ENCODE measurements at regions not wholly inside any gene's neighbourhood (a gene's known extent, or its start where the extent isn't known, plus 50 kb on each side); places are given as distances from the start of the nearest gene placed in this dataset.

DNA sequence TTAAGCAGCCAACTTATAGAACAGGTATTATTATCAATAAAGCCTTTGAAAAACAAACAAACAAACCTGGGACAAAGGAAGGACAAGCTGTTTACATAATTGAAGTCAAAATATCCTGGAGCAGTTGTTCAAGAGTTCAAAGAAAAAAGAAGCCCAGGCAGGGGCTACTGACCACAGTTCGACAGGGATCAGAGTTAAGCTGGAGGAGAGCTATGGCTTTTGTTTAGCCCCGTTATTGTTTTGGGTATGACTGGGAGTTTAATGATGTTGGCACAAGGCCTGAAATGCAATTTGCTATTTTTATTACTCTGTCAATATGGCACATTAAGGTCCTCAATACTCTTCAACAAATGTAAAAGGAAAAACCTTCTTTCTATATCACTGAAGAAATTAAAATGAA is 624.4 kb upstream of the KLHL1 start:
- H3K4me3 ChIP-seq (ENCODE audit: low read length): no peak overlapping the region
- no peak for DNase-seq (ENCODE audit: low read depth)
- TF ChIP-seq, protein P1, sequence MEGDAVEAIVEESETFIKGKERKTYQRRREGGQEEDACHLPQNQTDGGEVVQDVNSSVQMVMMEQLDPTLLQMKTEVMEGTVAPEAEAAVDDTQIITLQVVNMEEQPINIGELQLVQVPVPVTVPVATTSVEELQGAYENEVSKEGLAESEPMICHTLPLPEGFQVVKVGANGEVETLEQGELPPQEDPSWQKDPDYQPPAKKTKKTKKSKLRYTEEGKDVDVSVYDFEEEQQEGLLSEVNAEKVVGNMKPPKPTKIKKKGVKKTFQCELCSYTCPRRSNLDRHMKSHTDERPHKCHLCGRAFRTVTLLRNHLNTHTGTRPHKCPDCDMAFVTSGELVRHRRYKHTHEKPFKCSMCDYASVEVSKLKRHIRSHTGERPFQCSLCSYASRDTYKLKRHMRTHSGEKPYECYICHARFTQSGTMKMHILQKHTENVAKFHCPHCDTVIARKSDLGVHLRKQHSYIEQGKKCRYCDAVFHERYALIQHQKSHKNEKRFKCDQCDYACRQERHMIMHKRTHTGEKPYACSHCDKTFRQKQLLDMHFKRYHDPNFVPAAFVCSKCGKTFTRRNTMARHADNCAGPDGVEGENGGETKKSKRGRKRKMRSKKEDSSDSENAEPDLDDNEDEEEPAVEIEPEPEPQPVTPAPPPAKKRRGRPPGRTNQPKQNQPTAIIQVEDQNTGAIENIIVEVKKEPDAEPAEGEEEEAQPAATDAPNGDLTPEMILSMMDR (IDR thresholded peaks at IDR 0.05; ENCODE audit: insufficient read depth, low read depth, low read length, missing control alignments): no peak

DNA sequence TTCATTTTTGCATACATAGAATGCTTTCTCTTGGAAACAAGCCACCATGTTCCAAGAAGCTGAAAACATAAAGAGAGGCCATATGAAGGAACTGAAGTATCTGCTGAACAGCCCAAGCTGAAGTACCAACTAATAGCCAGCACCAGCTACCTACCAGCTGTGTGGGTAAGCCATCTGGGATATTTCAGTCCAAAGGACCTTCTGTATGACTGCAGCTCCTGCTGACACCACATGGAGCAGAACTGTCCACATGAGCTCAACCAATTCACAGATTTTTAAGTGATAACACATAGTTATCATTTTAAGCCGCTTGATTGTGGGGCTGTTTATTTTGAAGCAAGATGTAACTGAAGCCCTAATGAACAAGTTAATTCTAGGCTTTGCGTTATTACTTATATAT is 621.1 kb upstream of the KLHL1 start:
- TF ChIP-seq, protein P1 (IDR thresholded peaks at IDR 0.05; ENCODE audit: insufficient read depth, low read depth, low read length, missing control alignments): peak; percentile 10
- no peak overlapping the region for H3K4me3 ChIP-seq (ENCODE audit: low read length)
- DNase-seq (ENCODE audit: low read depth): no peak

DNA sequence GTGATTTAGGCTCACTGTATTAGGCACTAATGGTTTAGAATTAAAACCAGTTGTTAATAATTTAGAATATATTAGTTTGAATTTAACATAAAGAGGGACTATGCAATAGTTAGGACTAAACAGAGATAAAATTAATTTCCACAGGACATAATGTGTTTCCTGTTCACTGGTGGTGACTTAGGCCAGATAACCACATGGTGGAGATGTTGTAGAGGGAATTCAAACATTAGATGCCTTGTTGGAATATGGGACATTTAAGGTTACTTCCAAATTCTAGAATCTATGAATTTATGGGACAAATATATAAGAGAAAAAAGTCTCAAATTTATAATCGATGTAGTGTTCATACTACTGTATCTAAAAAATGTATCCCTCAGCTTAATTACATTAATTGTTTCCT is 615.5 kb upstream of the KLHL1 start:
- H3K4me3 ChIP-seq (ENCODE audit: low read length): no peak overlapping the region
- DNase-seq (ENCODE audit: low read depth): peak; percentile 30
- TF ChIP-seq, protein P1 (IDR thresholded peaks at IDR 0.05; ENCODE audit: insufficient read depth, low read depth, low read length, missing control alignments): peak; percentile 34

DNA sequence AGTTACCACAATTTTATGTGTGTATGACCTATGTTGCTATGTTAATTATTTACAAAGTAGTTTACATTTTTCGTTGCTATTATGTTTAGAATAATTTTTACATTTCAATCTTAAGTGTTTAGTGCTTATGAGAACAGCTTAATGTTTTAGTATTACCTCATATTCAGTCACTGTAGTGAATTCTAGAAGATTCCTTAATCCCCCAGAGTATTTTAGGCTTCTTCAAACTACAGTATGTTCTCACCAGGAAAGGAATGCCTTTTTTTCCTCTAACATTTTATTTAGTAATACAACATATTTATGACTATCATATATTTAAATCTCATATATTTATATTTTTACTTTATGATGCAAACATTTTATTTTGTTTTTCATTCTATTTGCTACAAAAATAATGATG is 612.1 kb upstream of the KLHL1 start:
- no peak overlapping the region for H3K4me3 ChIP-seq (ENCODE audit: low read length)
- TF ChIP-seq, protein P1 (IDR thresholded peaks at IDR 0.05; ENCODE audit: insufficient read depth, low read depth, low read length, missing control alignments): no peak
- no peak for DNase-seq (ENCODE audit: low read depth)

DNA sequence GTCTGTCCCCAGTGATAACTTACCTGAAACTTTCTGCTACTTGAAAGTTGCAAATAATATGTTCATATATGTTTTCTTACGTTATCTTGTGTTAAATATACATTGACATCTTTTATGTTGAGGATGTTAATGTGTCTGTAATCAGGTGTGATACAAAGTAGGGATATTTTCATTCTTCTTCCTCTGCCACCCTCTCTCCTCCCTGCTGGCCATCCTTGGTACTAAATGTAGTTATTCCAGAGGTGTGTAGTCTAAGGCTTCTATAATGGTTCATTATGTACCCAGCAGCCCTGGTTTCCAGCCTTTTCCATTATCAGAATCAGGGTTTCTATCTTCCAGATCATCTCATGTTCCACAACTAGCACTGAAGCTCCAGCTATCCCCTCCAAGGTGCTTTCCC is 606.7 kb upstream of the KLHL1 start:
- TF ChIP-seq, protein P1 (IDR thresholded peaks at IDR 0.05; ENCODE audit: insufficient read depth, low read depth, low read length, missing control alignments): peak; percentile 30
- DNase-seq (ENCODE audit: low read depth): no peak

DNA sequence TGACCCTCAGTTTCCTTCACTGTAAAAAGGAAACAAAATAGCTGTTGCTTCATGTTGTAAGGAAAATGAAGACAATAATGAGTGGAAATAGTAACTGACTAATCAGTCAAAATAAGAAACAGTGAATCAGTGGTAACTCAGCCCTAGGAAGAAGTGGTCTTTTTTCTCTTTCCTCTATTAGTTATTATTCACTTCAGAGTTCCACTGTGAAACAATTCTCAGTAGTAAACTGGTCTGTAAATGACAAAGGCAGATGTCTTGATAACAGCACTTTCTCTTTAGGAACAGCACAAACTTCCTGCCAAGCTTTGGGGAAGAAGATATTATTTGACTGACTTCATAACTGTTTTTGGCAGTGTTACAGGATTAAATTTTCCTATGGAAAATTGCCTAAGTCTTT is 600.5 kb upstream of the KLHL1 start:
- TF ChIP-seq, protein P1 (IDR thresholded peaks at IDR 0.05; ENCODE audit: insufficient read depth, low read depth, low read length, missing control alignments): no peak
- DNase-seq (ENCODE audit: low read depth): no peak
- no peak overlapping the region for H3K4me3 ChIP-seq (ENCODE audit: low read length)

More for the DNA sequence above, 606.7 kb upstream of the KLHL1 start:
- H3K4me3 ChIP-seq (ENCODE audit: low read length): no peak overlapping the region

DNA sequence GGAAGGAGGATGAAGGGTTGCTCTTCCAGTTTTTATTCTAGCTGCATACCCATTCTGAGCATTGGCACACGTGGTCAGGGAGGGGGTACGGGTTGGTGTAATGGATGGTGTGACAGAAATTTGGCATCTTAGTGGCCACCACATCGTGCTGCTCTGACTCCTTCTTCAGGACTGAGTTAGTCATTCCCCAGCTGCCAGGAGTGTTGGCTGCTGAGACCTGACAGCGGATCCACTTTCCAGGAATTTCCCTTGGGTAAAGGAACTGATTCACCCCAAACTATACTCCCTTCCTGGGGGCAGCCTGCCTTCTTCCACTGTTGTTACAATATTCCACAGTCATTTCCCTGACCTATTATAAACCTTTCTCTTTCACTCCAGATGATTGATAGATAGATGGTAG is 595.5 kb upstream of the KLHL1 start:
- TF ChIP-seq, protein P1 (IDR thresholded peaks at IDR 0.05; ENCODE audit: insufficient read depth, low read depth, low read length, missing control alignments): no peak

More for the DNA sequence above, 595.5 kb upstream of the KLHL1 start:
- no peak overlapping the region for H3K4me3 ChIP-seq (ENCODE audit: low read length)
- peak; percentile 60 for DNase-seq (ENCODE audit: low read depth)
